ENCODE measurements at regions not wholly inside any gene's neighbourhood (a gene's known extent, or its start where the extent isn't known, plus 50 kb on each side); places are given as distances from the start of the nearest gene placed in this dataset.

GRCh38 chr11:135046986-135047385 lies 634.9 kb upstream of the B3GAT1 start:
- no peaks in the 10 kb centered on the region for H3K9me3 ChIP-seq
- TF ChIP-seq, protein P1, sequence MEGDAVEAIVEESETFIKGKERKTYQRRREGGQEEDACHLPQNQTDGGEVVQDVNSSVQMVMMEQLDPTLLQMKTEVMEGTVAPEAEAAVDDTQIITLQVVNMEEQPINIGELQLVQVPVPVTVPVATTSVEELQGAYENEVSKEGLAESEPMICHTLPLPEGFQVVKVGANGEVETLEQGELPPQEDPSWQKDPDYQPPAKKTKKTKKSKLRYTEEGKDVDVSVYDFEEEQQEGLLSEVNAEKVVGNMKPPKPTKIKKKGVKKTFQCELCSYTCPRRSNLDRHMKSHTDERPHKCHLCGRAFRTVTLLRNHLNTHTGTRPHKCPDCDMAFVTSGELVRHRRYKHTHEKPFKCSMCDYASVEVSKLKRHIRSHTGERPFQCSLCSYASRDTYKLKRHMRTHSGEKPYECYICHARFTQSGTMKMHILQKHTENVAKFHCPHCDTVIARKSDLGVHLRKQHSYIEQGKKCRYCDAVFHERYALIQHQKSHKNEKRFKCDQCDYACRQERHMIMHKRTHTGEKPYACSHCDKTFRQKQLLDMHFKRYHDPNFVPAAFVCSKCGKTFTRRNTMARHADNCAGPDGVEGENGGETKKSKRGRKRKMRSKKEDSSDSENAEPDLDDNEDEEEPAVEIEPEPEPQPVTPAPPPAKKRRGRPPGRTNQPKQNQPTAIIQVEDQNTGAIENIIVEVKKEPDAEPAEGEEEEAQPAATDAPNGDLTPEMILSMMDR (IDR thresholded peaks at IDR 0.05), result no peak
- no peaks in the 10 kb centered on the region for H3K4me1 ChIP-seq
- no peak for DNase-seq
- WGBS, 2 donors, result 71 to 76% methylated on average over 10 to 11 of the region's 13 CpGs
- no peaks in the 10 kb centered on the region for H3K36me3 ChIP-seq
- H3K27me3 ChIP-seq, result peaks cover 0 to 15% (median 9%) of the 10 kb centered on the region in 7 donors
- intact Hi-C loops (cut with DNase I), result no loop called here
- no peak for ATAC-seq
- no peak overlapping the region for H3K27ac ChIP-seq
- H3K4me3 ChIP-seq, result no peak overlapping the region

GRCh38 chr11:135046556-135046955 lies 634.5 kb upstream of the B3GAT1 start:
- no peak overlapping the region for H3K27ac ChIP-seq
- no peak for ATAC-seq
- H3K9me3 ChIP-seq, result no peaks in the 10 kb centered on the region
- intact Hi-C loops (cut with DNase I), result no loop called here
- TF ChIP-seq, protein P1 (IDR thresholded peaks at IDR 0.05), result no peak
- DNase-seq, result no peak
- no peaks in the 10 kb centered on the region for H3K36me3 ChIP-seq
- H3K4me3 ChIP-seq, result no peak overlapping the region
- H3K27me3 ChIP-seq, result peaks cover 0 to 15% (median 9%) of the 10 kb centered on the region in 7 donors
- H3K4me1 ChIP-seq, result no peaks in the 10 kb centered on the region
- WGBS, 2 donors, result 60 to 64% methylated on average over 6 of the region's 8 CpGs

- Histone ChIP-seq H3K9me3 (no peaks in the 10 kb centered on the region), H3K4me1 (no peaks in the 10 kb centered on the region), H3K27me3 (peaks cover 0 to 15% (median 5%) of the 10 kb centered on the region in 7 donors), H3K4me3 (no peak overlapping the region), H3K36me3 (no peaks in the 10 kb centered on the region), H3K27ac (no peak overlapping the region)
- TF ChIP-seq, protein P1 (IDR thresholded peaks at IDR 0.05), result no peak
- WGBS, 2 donors, result 87 to 90% methylated on average over 4 of the region's 4 CpGs
- ATAC-seq, result no peak
- no peak for DNase-seq
- intact Hi-C loops (cut with DNase I), result no loop called here
Measured at GRCh38 chr11:135043434-135043833, 631.4 kb upstream of the B3GAT1 start.

DNA sequence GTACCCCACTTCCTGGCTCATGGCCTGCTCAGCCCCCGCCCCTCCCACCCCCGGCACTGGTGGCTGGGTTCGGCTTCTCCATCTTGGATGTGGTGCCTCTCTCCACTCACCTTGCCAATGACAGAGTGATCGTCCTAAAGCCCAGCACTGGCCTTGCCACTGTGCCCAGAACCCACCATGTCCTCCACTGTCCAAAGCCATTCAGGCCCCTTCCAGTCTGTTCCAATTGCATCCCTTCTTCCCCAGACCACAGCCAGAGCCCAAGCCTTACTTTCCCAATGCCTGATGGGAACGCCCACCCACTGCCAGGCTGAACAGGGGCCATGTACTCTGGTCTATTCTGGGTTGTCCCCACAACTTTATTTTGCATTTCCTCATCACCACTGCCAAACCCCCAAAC lies 625.8 kb upstream of the B3GAT1 start:
- Histone ChIP-seq H3K9me3 (no peaks in the 10 kb centered on the region), H3K27me3 (peaks cover 0 to 19% (median under 1%) of the 10 kb centered on the region in 7 donors), H3K36me3 (no peaks in the 10 kb centered on the region), H3K4me3 (no peak overlapping the region), H3K27ac (no peak overlapping the region), H3K4me1 (no peaks in the 10 kb centered on the region)
- WGBS, 2 donors, result 80 to 87% methylated on average over 5 of the region's 5 CpGs
- no peak for ATAC-seq
- TF ChIP-seq, protein P1 (IDR thresholded peaks at IDR 0.05), result no peak
- no peak for DNase-seq
- intact Hi-C loops (cut with DNase I), result no loop called here

Data from heart right ventricle (tissue), 16 donors.